ENCODE measurements at regions not wholly inside any gene's neighbourhood (a gene's known extent, or its start where the extent isn't known, plus 50 kb on each side); places are given as distances from the start of the nearest gene placed in this dataset.
"Not testable (repeated sequence)": the region's sequence is repeated elsewhere in the genome, so short reads cannot be mapped to it uniquely, and the experiment has no call there.

DNA sequence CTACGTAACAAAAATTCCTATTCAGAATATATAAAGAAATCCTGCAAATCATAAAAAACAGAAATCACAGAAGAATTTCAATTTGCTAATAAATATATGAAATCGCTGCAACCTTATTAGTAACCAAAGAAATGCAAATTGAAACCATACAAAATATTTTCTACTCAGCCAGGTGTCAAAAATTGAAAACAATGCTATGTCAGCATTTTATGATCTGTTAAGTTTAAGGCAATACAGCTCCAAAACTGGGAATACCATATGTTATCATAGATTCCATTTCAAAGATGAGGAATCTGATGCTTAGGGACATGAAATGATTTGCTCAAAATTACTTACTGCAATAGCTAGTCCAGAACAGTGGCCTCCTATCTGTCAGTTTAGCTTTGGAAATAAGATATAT, 168.9 kb downstream of the ID4 start:
- no peak overlapping the region for H3K4me3 ChIP-seq (ENCODE audit: low read depth, low read length)
- TF ChIP-seq, protein P1, sequence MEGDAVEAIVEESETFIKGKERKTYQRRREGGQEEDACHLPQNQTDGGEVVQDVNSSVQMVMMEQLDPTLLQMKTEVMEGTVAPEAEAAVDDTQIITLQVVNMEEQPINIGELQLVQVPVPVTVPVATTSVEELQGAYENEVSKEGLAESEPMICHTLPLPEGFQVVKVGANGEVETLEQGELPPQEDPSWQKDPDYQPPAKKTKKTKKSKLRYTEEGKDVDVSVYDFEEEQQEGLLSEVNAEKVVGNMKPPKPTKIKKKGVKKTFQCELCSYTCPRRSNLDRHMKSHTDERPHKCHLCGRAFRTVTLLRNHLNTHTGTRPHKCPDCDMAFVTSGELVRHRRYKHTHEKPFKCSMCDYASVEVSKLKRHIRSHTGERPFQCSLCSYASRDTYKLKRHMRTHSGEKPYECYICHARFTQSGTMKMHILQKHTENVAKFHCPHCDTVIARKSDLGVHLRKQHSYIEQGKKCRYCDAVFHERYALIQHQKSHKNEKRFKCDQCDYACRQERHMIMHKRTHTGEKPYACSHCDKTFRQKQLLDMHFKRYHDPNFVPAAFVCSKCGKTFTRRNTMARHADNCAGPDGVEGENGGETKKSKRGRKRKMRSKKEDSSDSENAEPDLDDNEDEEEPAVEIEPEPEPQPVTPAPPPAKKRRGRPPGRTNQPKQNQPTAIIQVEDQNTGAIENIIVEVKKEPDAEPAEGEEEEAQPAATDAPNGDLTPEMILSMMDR (IDR thresholded peaks at IDR 0.05; ENCODE audit: borderline replicate concordance, insufficient read depth, low read depth, low read length), result no peak

DNA sequence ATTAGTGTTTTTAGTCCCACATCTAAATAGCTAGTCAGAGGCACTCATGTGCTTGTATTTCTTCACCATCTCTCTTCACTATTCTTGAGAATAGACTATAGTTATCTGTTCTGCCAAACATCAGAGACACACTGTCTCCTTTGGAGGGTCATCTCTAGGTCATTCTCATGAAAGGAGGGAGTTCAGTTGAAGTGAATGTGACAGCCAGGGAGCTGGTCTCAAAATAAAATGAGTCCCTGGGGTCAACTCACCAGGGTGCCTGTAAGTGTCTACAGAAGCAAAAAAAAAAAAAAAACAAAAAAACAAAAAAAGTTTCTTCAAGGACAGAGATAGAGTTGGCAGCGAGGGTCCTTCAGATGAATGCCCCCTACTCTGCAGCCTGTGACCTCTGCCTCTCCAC, 171.0 kb downstream of the ID4 start:
- no peak overlapping the region for H3K4me3 ChIP-seq (ENCODE audit: low read depth, low read length)
- TF ChIP-seq, protein P1 (IDR thresholded peaks at IDR 0.05; ENCODE audit: borderline replicate concordance, insufficient read depth, low read depth, low read length), result no peak

DNA sequence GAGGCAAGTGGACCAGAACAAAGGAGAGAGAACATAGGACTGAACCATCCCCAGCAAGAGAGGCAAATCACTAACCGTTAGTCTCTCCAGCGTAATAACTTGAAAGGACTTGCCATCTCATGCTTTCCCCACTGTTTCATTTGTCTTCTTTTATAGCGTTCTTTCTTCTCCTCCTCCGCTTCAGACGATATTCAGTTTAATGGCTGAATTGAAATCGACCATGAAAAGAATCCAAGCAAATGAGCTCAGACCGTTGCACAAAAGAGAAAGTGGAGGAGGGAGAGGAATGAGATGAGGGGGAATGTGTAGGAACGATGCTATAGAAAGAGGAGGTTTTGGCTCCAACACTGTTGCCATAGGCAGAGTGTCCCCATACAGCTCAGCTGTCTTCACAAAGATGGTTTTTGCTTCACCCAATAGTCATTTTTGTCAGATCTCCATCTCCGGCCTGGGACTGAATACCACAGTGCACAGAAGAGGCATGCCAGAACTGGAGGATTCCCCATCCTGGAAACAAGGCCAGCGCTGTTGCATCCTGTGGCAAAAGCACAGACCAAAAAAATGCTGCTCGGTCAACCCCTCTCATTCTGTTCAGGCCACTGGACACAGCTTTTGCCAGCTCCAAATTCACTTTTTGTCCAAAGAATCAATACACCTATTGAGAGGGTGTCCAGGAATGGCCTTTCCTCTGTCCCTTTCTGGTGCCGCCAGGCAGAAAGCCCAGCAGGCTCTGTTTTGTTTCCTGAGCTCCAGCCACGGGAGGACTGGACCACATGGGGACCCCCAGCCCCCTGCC, 176.1 kb downstream of the ID4 start:
- no peak overlapping the region for H3K4me3 ChIP-seq (ENCODE audit: low read depth, low read length)
- TF ChIP-seq, protein P1 (IDR thresholded peaks at IDR 0.05; ENCODE audit: borderline replicate concordance, insufficient read depth, low read depth, low read length), result no peak

DNA sequence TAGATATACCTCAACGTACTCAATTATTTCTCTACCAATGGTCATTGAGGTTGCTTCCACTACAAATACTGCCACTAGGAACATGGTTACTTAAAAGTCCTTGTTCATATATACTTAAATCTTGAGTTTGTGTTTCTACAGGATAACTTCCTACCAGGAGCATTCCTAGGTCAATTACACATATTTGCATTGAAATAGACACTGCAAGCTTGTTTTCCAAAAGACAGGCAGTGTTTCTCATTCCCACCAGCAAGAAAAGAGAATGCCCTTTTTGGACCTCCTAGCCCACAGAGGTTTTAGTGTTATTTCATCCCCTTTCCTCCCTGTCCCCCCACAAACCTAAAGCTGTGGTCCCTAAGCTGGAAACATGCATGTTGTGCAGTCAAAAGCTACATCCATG, 177.3 kb downstream of the ID4 start:
- H3K4me3 ChIP-seq (ENCODE audit: low read depth, low read length), result no peak overlapping the region
- TF ChIP-seq, protein P1 (IDR thresholded peaks at IDR 0.05; ENCODE audit: borderline replicate concordance, insufficient read depth, low read depth, low read length), result no peak

DNA sequence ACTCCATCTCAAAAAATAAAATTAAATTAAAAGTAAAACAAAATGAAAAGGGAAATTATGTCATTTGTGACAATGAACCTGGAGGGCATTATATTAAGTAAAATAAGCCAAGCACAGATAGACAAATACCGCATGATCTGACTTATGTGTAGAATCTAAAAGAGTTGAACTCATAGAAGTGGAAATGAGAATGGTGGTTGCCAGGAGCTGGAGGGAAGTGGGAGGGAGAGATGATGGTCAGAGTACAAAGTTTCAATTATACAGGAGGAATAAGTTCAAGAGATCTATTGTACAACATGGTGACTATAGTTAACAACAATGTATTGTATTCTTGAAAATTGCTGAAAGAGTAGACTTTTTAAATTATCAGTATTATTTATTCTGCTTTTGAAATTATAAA, 183.4 kb downstream of the ID4 start:
- TF ChIP-seq, protein P1 (IDR thresholded peaks at IDR 0.05; ENCODE audit: borderline replicate concordance, insufficient read depth, low read depth, low read length), result no peak
- no peak overlapping the region for H3K4me3 ChIP-seq (ENCODE audit: low read depth, low read length)

DNA sequence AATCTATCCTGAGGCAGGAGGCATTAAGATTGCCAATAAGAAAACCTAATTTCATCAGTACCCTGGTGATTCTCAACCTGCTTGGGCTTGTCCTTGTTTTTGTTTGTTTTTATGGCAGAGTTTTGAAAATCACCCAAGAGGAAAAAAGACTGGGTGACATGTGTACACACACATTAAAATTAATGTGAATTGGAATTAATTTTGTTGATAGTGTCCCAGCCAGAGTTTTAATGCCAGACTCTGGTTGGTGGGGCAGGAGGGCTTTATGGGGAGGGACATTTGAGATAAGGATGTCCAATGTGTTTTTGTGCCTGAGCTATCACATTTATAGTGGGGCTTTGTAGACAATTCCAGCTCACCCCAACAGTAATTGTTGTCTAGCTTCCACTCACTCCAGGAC, 184.6 kb downstream of the ID4 start:
- no peak overlapping the region for H3K4me3 ChIP-seq (ENCODE audit: low read depth, low read length)
- TF ChIP-seq, protein P1 (IDR thresholded peaks at IDR 0.05; ENCODE audit: borderline replicate concordance, insufficient read depth, low read depth, low read length), result no peak

DNA sequence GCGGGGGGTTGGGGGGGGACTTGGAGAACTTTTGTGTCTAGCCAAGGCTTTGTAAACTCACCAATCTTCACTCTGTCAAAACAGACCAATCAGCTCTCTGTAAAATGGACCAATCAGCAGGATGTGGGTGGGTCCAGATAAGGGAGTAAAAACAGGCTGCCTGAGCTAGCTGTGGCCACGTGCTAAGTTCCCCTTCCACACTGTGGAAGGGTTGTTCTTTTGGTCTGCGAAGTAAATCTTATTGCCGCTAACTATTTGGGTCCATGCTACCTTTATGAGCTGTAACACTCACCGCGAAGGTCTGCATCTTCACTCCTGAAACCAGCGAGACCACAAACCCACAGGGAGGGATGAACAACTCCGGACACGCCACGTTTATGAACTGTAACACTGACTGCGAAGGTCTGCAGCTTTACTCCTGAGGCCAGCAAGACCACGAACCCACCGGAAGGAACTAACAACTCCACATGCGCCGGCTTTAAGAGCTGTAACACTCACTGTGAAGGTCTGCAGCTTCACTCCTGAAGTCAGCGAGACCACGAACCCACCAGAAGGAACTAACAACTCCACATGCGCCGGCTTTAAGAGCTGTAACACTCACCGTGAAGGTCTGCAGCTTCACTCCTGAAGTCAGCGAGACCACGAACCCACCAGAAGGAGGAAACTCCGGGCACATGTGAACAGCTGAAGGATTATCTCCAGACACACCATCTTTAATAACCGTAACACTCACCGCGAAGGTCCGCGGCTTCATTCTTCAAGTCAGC, 186.6 kb downstream of the ID4 start:
- H3K4me3 ChIP-seq (ENCODE audit: low read depth, low read length), result not testable (repeated sequence)

Data from GM12875 (cell line).